ENCODE measurements at regions not wholly inside any gene's neighbourhood (a gene's known extent, or its start where the extent isn't known, plus 50 kb on each side); places are given as distances from the start of the nearest gene placed in this dataset.

- DNase-seq (ENCODE audit: low read depth in 2 of 2): no peak
Observed at GRCh38 chr21:27646691-27647090, 679.8 kb upstream of the ADAMTS5 start.

GRCh38 chr21:27646056-27646455 is 679.2 kb upstream of the ADAMTS5 start:
- DNase-seq (ENCODE audit: low read depth in 2 of 2): no peak

GRCh38 chr21:27645285-27645684 is 678.4 kb upstream of the ADAMTS5 start:
- no peak for DNase-seq (ENCODE audit: low read depth in 2 of 2)

- no peak for DNase-seq (ENCODE audit: low read depth in 2 of 2)
Observed at GRCh38 chr21:27643326-27643725, 676.4 kb upstream of the ADAMTS5 start.

GRCh38 chr21:27639286-27639685 is 672.4 kb upstream of the ADAMTS5 start:
- no peak for DNase-seq (ENCODE audit: low read depth in 2 of 2)

GRCh38 chr21:27636656-27637055 is 669.8 kb upstream of the ADAMTS5 start:
- DNase-seq (ENCODE audit: low read depth in 2 of 2): no peak

- no peak for DNase-seq (ENCODE audit: low read depth in 2 of 2)
Observed at GRCh38 chr21:27633631-27634030, 666.7 kb upstream of the ADAMTS5 start.

- DNase-seq (ENCODE audit: low read depth in 2 of 2): no peak
Observed at GRCh38 chr21:27631471-27631870, 664.6 kb upstream of the ADAMTS5 start.

GRCh38 chr21:27622631-27623030 is 655.7 kb upstream of the ADAMTS5 start:
- no peak for DNase-seq (ENCODE audit: low read depth in 2 of 2)

GRCh38 chr21:27614231-27614630 is 647.3 kb upstream of the ADAMTS5 start:
- no peak for DNase-seq (ENCODE audit: low read depth in 2 of 2)

GRCh38 chr21:27606422-27606821 is 639.5 kb upstream of the ADAMTS5 start:
- no peak for DNase-seq (ENCODE audit: low read depth in 2 of 2)

GRCh38 chr21:27596196-27596595 is 629.3 kb upstream of the ADAMTS5 start:
- no peak for DNase-seq (ENCODE audit: low read depth in 2 of 2)

GRCh38 chr21:27595716-27596115 is 628.8 kb upstream of the ADAMTS5 start:
- DNase-seq (ENCODE audit: low read depth in 2 of 2): no peak

- DNase-seq (ENCODE audit: low read depth in 2 of 2): no peak
Observed at GRCh38 chr21:27590271-27590670, 623.4 kb upstream of the ADAMTS5 start.

- no peak for DNase-seq (ENCODE audit: low read depth in 2 of 2)
Observed at GRCh38 chr21:27589781-27590180, 622.9 kb upstream of the ADAMTS5 start.

- no peak for DNase-seq (ENCODE audit: low read depth in 2 of 2)
Observed at GRCh38 chr21:27586986-27587385, 620.1 kb upstream of the ADAMTS5 start.

GRCh38 chr21:27586326-27586725 is 619.4 kb upstream of the ADAMTS5 start:
- DNase-seq (ENCODE audit: low read depth in 2 of 2): no peak

- DNase-seq (ENCODE audit: low read depth in 2 of 2): no peak
Observed at GRCh38 chr21:27584256-27584655, 617.4 kb upstream of the ADAMTS5 start.

- no peak for DNase-seq (ENCODE audit: low read depth in 2 of 2)
Observed at GRCh38 chr21:27582948-27583430, 616.1 kb upstream of the ADAMTS5 start.

- DNase-seq (ENCODE audit: low read depth in 2 of 2): no peak
Observed at GRCh38 chr21:27582246-27582947, 615.5 kb upstream of the ADAMTS5 start.

- DNase-seq (ENCODE audit: low read depth in 2 of 2): no peak
Observed at GRCh38 chr21:27581168-27581567, 614.3 kb upstream of the ADAMTS5 start.

- DNase-seq (ENCODE audit: low read depth in 2 of 2): no peak
Observed at GRCh38 chr21:27580276-27580675, 613.4 kb upstream of the ADAMTS5 start.

GRCh38 chr21:27578741-27579265 is 611.9 kb upstream of the ADAMTS5 start:
- no peak for DNase-seq (ENCODE audit: low read depth in 2 of 2)

- DNase-seq (ENCODE audit: low read depth in 2 of 2): no peak
Observed at GRCh38 chr21:27572696-27573095, 605.8 kb upstream of the ADAMTS5 start.

All from stimulated activated CD4-positive, alpha-beta T cell treated with anti-CD3 and anti-CD28 coated beads, Interleukin-1b, Interleukin-23, amount 100 ng/mL, for 1 hour (primary cell).